Neuronal stem cell (in vitro differentiated cells): ENCODE measurements at regions not wholly inside any gene's neighbourhood (a gene's known extent, or its start where the extent isn't known, plus 50 kb on each side); places are given as distances from the start of the nearest gene placed in this dataset.
"Not testable (repeated sequence)": the region's sequence is repeated elsewhere in the genome, so short reads cannot be mapped to it uniquely, and the experiment has no call there.

Experiments used
- DNase-seq: peaks from one replicate; pipeline ENCODE4 v3.0.0-alpha.2; 2013; ENCODE audit warnings: low spot score
- H2AFZ ChIP-seq: one replicate; pipeline ENCODE4 v1.6.1; 2013; ENCODE audit warnings: mild to moderate bottlenecking, low read length, inconsistent platforms
- H2AK5ac ChIP-seq: 2 replicates; pipeline ENCODE4 v1.6.1; 2013; ENCODE audit warnings: low read depth, mild to moderate bottlenecking, inconsistent platforms, low read length, moderate library complexity, mixed read lengths
- H2BK120ac ChIP-seq: 2 replicates; pipeline ENCODE4 v1.6.1; 2013; ENCODE audit warnings: low read depth, mild to moderate bottlenecking, inconsistent platforms, low read length, moderate library complexity, mixed read lengths
- H2BK12ac ChIP-seq: one replicate; pipeline ENCODE4 v1.6.1; 2013; ENCODE audit warnings: low read length, inconsistent platforms
- H2BK15ac ChIP-seq: 2 replicates; pipeline ENCODE4 v1.6.1; 2013; ENCODE audit warnings: mild to moderate bottlenecking, low read length, inconsistent platforms, mixed read lengths
- H2BK5ac ChIP-seq: one replicate; pipeline ENCODE4 v1.6.1; 2013; ENCODE audit warnings: inconsistent platforms, mild to moderate bottlenecking, low read length, moderate library complexity
- H3K14ac ChIP-seq: one replicate; pipeline ENCODE4 v1.6.1; 2013; ENCODE audit warnings: low read length, inconsistent platforms
- H3K18ac ChIP-seq: 2 replicates; pipeline ENCODE4 v1.6.1; 2013; ENCODE audit warnings: low read length, inconsistent platforms
- H3K23ac ChIP-seq: 2 replicates; pipeline ENCODE4 v1.6.1; 2013; ENCODE audit warnings: low read depth, mild to moderate bottlenecking, mixed read lengths, low read length, inconsistent platforms; ENCODE audit not compliant: poor library complexity
- H3K27ac ChIP-seq: replicated peaks from 3 replicates; pipeline ENCODE4 v1.5.1; 2013; ENCODE audit warnings: low read length, inconsistent platforms
- H3K27me3 ChIP-seq, 3 experiments: 2 replicates each; pipeline ENCODE4 v1.6.1; 2013; ENCODE audit warnings: low read length in 3 of 3, mild to moderate bottlenecking in 2 of 3, inconsistent platforms in 1 of 3, low read depth in 1 of 3, mixed read lengths in 1 of 3, moderate library complexity in 1 of 3; ENCODE audit not compliant: control insufficient read depth in 3 of 3, insufficient read depth in 3 of 3
- H3K36me3 ChIP-seq, 2 donors: replicated peaks in 1 of 2; 2 replicates each; pipeline ENCODE4 v1.6.1; 2013; ENCODE audit warnings: low read length in 2 of 2; ENCODE audit not compliant: control insufficient read depth in 2 of 2, insufficient read depth in 2 of 2
- H3K4ac ChIP-seq: 2 replicates; pipeline ENCODE4 v1.6.1; 2013; ENCODE audit warnings: inconsistent platforms, mild to moderate bottlenecking, low read length, moderate library complexity
- H3K4me1 ChIP-seq, 2 donors: 1 replicate in 1 of 2; 2 replicates in 1 of 2; pipeline ENCODE4 v1.6.1; 2013; ENCODE audit warnings: low read length in 2 of 2, low read depth in 1 of 2; ENCODE audit not compliant: control insufficient read depth in 2 of 2, insufficient read depth in 1 of 2
- H3K4me2 ChIP-seq: one replicate; pipeline ENCODE4 v1.6.1; 2013; ENCODE audit warnings: mild to moderate bottlenecking, low read length, inconsistent platforms; ENCODE audit not compliant: insufficient read depth, poor library complexity, severe bottlenecking
- H3K4me3 ChIP-seq, 2 donors: 2 replicates each; pipeline ENCODE4 v1.5.1; 2013; ENCODE audit warnings: low read length in 2 of 2, mild to moderate bottlenecking in 2 of 2, inconsistent platforms in 1 of 2, moderate library complexity in 1 of 2
- H3K79me1 ChIP-seq: one replicate; pipeline ENCODE4 v1.6.1; 2013; ENCODE audit warnings: low read depth, mild to moderate bottlenecking, inconsistent platforms, low read length, moderate library complexity
- H3K9ac ChIP-seq: one replicate; pipeline ENCODE4 v1.6.1; 2013; ENCODE audit warnings: mild to moderate bottlenecking, low read depth, low read length, inconsistent platforms; ENCODE audit not compliant: poor library complexity
- H3K9me3 ChIP-seq, 2 donors: replicated peaks in 1 of 2; 2 replicates each; pipeline versions ENCODE3 to v1.6.1; 2013; ENCODE audit warnings: low read length in 2 of 2, mild to moderate bottlenecking in 2 of 2, inconsistent platforms in 1 of 2, low read depth in 1 of 2, mixed read lengths in 1 of 2, moderate library complexity in 1 of 2; ENCODE audit not compliant: control insufficient read depth in 2 of 2, insufficient read depth in 1 of 2
- H4K8ac ChIP-seq: one replicate; pipeline ENCODE4 v1.6.1; 2013; ENCODE audit warnings: low read depth, mild to moderate bottlenecking, inconsistent platforms, low read length, moderate library complexity
- H4K91ac ChIP-seq: one replicate; pipeline ENCODE4 v1.6.1; 2013; ENCODE audit warnings: low read length, low read depth, mild to moderate bottlenecking, inconsistent platforms; ENCODE audit not compliant: poor library complexity
- WGBS, 2 donors: extraction: QIAGEN DNeasy Blood & Tissue Kit; methylation state at CpG; one replicate each; pipeline ENCODE4 v1.1.7; 2013; ENCODE audit warnings: missing lambda C conversion rate in 2 of 2, mixed read lengths in 1 of 2; ENCODE audit not compliant: insufficient read length in 2 of 2, insufficient replicate concordance in 1 of 2; ENCODE audit errors: extremely low coverage in 2 of 2; 5-methylcytosine and 5-hydroxymethylcytosine counted together

DNA sequence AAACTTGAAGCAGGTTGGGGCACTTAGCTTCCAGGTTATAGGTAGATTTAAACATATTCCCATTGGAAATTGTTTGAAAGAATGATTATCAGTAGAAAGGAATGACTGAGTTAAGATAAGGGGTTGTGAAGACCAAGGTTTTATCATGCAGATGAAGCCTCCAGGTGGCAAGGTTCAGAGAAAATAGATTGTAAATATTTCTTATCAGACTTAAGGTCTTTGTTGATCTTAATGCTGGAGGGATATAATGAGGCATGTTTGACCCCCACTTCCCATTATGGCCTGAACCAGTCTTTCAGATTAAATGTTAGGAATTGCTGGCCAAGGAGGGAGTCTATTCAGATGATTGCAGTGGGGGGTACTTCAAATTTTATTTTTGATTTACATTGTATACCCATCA lies 1486.5 kb upstream of the PRR20A start:
- no peak overlapping the region for H3K4ac ChIP-seq
- no peaks in the 10 kb centered on the region for H3K4me1 ChIP-seq
- no peak overlapping the region for H4K91ac ChIP-seq
- H3K9me3 ChIP-seq: no peaks in the 10 kb centered on the region
- H2AFZ ChIP-seq: no peak overlapping the region
- no peak overlapping the region for H3K4me2 ChIP-seq
- H2BK12ac ChIP-seq: no peak overlapping the region
- H3K27me3 ChIP-seq: no peaks in the 10 kb centered on the region
- no peaks in the 10 kb centered on the region for H3K79me1 ChIP-seq
- no peak for DNase-seq
- no peak overlapping the region for H4K8ac ChIP-seq
- no peak overlapping the region for H2BK120ac ChIP-seq
- H3K23ac ChIP-seq: no peak overlapping the region
- H3K9ac ChIP-seq: no peak overlapping the region
- H3K18ac ChIP-seq: no peak overlapping the region
- H3K27ac ChIP-seq: no peak overlapping the region
- H2AK5ac ChIP-seq: no peak overlapping the region
- no peak overlapping the region for H3K14ac ChIP-seq
- no peaks in the 10 kb centered on the region for H3K36me3 ChIP-seq
- H2BK15ac ChIP-seq: no peak overlapping the region
- H3K4me3 ChIP-seq: no peak overlapping the region
- H2BK5ac ChIP-seq: no peak overlapping the region

DNA sequence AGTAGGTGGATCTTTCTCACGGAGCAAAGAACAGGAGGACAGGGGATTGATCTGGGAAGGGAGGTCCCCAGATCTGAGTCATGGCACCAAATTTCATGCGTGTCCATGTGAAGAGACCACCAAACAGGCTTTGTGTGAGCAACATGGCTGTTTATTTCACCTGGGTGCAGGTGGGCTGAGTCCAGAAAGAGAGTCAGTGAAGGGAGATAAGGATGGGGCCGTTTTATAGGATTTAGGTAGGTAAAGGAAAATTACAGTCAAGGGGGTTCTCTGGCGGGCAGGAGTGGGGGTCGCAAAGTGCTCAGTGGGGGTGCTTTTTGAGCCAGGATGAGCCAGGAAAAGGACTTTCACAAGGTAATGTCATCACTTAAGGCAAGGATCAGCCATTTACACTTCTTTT lies 1480.5 kb upstream of the PRR20A start:
- not testable (repeated sequence) for H3K23ac ChIP-seq, H2BK120ac ChIP-seq, H2BK15ac ChIP-seq, H2BK5ac ChIP-seq, H2AFZ ChIP-seq, H4K8ac ChIP-seq, H3K18ac ChIP-seq, H3K79me1 ChIP-seq, H3K4me1 ChIP-seq, H3K27ac ChIP-seq, H3K4ac ChIP-seq, H3K27me3 ChIP-seq, H3K9me3 ChIP-seq, H3K14ac ChIP-seq, H4K91ac ChIP-seq, H2BK12ac ChIP-seq, H3K4me2 ChIP-seq, DNase-seq, H3K4me3 ChIP-seq, H3K9ac ChIP-seq, H2AK5ac ChIP-seq, H3K36me3 ChIP-seq
- WGBS, 2 donors: no CpG with 5 or more reads among the region's 5 CpGs

DNA sequence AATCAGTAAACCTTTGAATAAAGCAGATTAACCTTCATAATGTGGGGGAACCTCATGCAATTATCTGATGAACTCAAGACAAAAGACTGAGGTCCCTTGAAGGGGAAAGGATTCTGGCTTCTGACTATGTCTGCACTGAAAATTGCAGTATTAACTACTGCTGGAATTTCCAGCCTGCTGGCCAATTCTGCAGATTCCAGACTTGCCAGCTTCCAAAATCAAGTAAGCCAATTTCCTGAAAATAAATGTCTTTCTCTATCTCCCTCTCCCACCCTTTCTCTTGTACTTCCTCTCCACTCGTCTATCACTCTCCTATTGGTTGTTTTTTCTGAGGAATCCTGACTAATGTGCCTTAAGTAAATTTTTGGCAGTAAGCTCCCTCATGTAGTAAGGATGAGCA lies 1479.9 kb upstream of the PRR20A start:
- no peaks in the 10 kb centered on the region for H3K27me3 ChIP-seq
- H3K23ac ChIP-seq: no peak overlapping the region
- H4K8ac ChIP-seq: no peak overlapping the region
- H3K9me3 ChIP-seq: no peaks in the 10 kb centered on the region
- H3K4me3 ChIP-seq: no peak overlapping the region
- H2BK120ac ChIP-seq: no peak overlapping the region
- DNase-seq: no peak
- H3K27ac ChIP-seq: no peak overlapping the region
- H3K4me1 ChIP-seq: no peaks in the 10 kb centered on the region
- no peak overlapping the region for H3K18ac ChIP-seq
- WGBS, 2 donors: no CpG with 5 or more reads among the region's 1 CpG
- no peaks in the 10 kb centered on the region for H3K79me1 ChIP-seq
- H2BK5ac ChIP-seq: no peak overlapping the region
- no peak overlapping the region for H3K9ac ChIP-seq
- H2AFZ ChIP-seq: no peak overlapping the region
- H2BK15ac ChIP-seq: no peak overlapping the region
- H2AK5ac ChIP-seq: no peak overlapping the region
- no peak overlapping the region for H3K4me2 ChIP-seq
- H2BK12ac ChIP-seq: no peak overlapping the region
- H4K91ac ChIP-seq: no peak overlapping the region
- no peaks in the 10 kb centered on the region for H3K36me3 ChIP-seq
- H3K4ac ChIP-seq: no peak overlapping the region
- H3K14ac ChIP-seq: no peak overlapping the region

DNA sequence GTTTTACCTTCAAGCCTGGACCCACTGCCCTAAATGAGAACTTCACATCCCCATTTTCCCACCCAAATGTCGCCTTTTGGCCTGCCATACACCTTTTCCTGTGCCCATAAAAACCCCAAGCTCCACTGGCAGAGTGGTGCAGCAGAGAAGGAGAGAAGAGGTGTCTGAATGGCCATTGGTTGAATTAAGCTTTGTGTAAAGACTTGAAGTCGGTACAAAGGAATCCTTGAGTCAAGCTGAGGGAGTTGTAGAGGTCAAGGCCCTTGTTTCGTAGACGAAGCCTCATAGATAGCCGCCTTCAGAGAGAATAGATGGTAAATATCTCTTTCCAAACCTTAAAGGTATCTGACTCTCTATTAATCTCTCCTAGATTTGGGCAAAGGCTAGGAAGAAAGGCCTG lies 1479.2 kb upstream of the PRR20A start:
- Histone ChIP-seq H3K79me1 (no peaks in the 10 kb centered on the region), H4K91ac (no peak overlapping the region), H2BK5ac (no peak overlapping the region), H3K36me3 (no peaks in the 10 kb centered on the region), H3K14ac (no peak overlapping the region), H3K27ac (no peak overlapping the region), H3K27me3 (no peaks in the 10 kb centered on the region), H4K8ac (no peak overlapping the region), H3K4me3 (no peak overlapping the region), H3K4me1 (no peaks in the 10 kb centered on the region), H2BK12ac (no peak overlapping the region), H3K4ac (no peak overlapping the region), H3K18ac (no peak overlapping the region), H2BK120ac (no peak overlapping the region), H2BK15ac (no peak overlapping the region), H2AK5ac (no peak overlapping the region), H2AFZ (no peak overlapping the region), H3K23ac (no peak overlapping the region), H3K9ac (no peak overlapping the region), H3K9me3 (no peaks in the 10 kb centered on the region), H3K4me2 (no peak overlapping the region)
- no CpG with 5 or more reads among the region's 5 CpGs for WGBS, 2 donors
- no peak for DNase-seq
